Large intestine (tissue), 3 donors: ENCODE measurements at regions not wholly inside any gene's neighbourhood (a gene's known extent, or its start where the extent isn't known, plus 50 kb on each side); places are given as distances from the start of the nearest gene placed in this dataset.

Experiments used
- DNase-seq, 2 donors: peaks; one replicate each; pipeline versions ENCODE4 v3.0.0 to v3.0.0-alpha.2; 2013
- H3K27ac ChIP-seq: one replicate; pipeline ENCODE4 v1.5.1; 2013; ENCODE audit warnings: low read length
- H3K27me3 ChIP-seq: 2 replicates; pipeline ENCODE4 v1.6.1; 2013; ENCODE audit warnings: low read length; ENCODE audit not compliant: control insufficient read depth, insufficient read depth
- H3K36me3 ChIP-seq: 2 replicates; pipeline ENCODE4 v1.6.1; 2013; ENCODE audit warnings: low read length; ENCODE audit not compliant: control insufficient read depth, insufficient read depth
- H3K4me1 ChIP-seq: one replicate; pipeline ENCODE4 v1.6.1; 2013; ENCODE audit warnings: low read length; ENCODE audit not compliant: control insufficient read depth, insufficient read depth
- H3K4me3 ChIP-seq: one replicate; pipeline ENCODE4 v1.5.1; 2013; ENCODE audit warnings: low read length
- H3K9me3 ChIP-seq: one replicate; pipeline ENCODE4 v1.6.1; 2013; ENCODE audit warnings: mild to moderate bottlenecking, low read depth, low read length, moderate library complexity; ENCODE audit not compliant: control insufficient read depth
- WGBS: methylation state at CpG from one replicate; pipeline ENCODE4 v1.1.5; 2013; ENCODE audit warnings: low lambda C conversion rate; ENCODE audit not compliant: insufficient coverage; 5-methylcytosine and 5-hydroxymethylcytosine counted together

- Histone ChIP-seq H3K4me3 (no peak overlapping the region), H3K4me1 (no peaks in the 10 kb centered on the region), H3K27ac (no peak overlapping the region), H3K27me3 (no peaks in the 10 kb centered on the region), H3K36me3 (no peaks in the 10 kb centered on the region), H3K9me3 (no peaks in the 10 kb centered on the region)
- no peak for DNase-seq
- no CpG with 5 or more reads among the region's 1 CpG for WGBS
Observed at GRCh38 chr6:71194724-71195123, 93.9 kb upstream of the OGFRL1 start.

DNA sequence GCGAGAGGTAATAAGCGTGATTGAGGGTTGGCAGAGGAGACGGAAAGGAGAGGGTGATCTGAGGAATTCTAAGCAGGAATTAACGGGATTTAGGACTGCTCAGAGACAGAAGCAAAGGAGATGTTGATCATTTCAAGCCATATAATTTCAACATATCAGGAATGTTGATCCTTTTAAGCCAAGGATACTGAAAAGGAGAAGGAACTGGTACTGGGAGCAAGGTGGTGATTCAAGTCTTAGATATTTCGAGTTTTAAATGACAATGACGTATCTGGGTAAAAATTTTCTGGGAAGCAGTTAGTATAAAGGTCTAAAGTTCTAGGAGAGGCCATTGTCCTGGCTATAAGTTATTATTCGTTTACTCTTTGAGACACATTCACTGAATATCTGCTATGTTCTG lies 91.3 kb upstream of the OGFRL1 start:
- Histone ChIP-seq H3K4me3 (no peak overlapping the region), H3K4me1 (no peaks in the 10 kb centered on the region), H3K27me3 (no peaks in the 10 kb centered on the region), H3K36me3 (no peaks in the 10 kb centered on the region), H3K27ac (no peak overlapping the region), H3K9me3 (no peaks in the 10 kb centered on the region)
- WGBS, result 100% methylated on average over 2 of the region's 7 CpGs
- DNase-seq, result no peak

DNA sequence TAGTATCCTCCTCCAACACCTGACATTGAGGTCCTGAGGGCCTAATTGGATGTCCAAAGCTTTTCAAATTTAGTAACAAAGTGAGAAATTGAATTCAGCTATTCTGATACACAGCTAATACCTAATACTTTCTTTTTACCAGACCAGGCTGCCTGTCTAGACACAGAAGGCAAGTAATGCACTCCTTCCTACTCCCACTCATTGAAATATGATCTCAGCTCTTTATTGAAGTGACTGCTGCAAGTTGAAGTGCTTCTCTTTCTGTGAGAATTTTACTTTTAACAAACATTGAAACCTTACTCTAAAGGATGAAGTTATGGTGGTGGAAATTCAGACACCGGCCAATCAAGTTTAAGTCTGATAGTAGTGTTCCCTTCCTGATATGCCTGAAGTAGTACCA lies 90.8 kb upstream of the OGFRL1 start:
- Histone ChIP-seq H3K4me3 (no peak overlapping the region), H3K27ac (no peak overlapping the region), H3K9me3 (no peaks in the 10 kb centered on the region), H3K27me3 (no peaks in the 10 kb centered on the region), H3K4me1 (no peaks in the 10 kb centered on the region), H3K36me3 (no peaks in the 10 kb centered on the region)
- no peak for DNase-seq
- no CpG with 5 or more reads among the region's 1 CpG for WGBS

DNA sequence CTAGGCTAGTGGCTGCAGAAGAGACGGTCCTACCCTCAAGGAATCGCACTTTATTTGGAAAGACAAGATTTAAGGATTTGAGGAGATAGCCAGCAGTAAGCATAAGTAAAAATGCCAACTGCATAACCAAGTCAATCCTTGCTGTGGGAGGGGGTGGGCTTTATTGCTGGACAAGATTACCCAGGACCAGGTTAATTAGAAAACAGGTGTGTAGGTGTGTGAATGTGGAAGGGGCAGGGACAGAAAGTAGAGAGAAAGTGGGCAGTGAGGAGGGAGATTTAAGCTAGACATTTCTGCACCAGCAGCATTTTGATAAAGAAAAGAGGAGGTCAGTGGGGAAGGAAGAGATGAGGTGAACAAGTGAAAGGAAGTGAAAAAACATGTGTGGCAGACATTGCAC lies 89.7 kb upstream of the OGFRL1 start:
- Histone ChIP-seq H3K4me1 (no peaks in the 10 kb centered on the region), H3K27me3 (no peaks in the 10 kb centered on the region), H3K36me3 (no peaks in the 10 kb centered on the region), H3K4me3 (no peak overlapping the region), H3K9me3 (no peaks in the 10 kb centered on the region), H3K27ac (no peak overlapping the region)
- WGBS, result 100% methylated on average over 2 of the region's 2 CpGs
- DNase-seq, result no peak

DNA sequence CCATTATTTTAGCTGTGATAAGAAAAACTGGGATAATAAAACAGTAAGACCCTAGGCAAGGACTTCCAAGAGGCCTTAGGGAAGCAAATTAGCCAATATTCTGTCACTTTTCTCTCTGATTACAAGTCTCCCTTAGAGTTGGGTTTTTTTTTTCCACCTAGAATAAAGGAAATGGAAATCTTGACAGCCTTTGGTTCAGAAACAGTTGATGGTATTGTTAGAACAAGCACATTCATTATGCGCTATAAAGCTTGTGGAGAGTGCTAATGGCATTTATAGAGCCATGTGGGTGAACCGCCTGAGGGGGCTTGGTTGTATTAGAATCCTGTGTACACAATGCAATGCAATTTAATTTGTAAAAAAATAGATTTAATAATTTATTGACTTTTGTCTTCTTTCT lies 88.9 kb upstream of the OGFRL1 start:
- 82% methylated on average over 2 of the region's 2 CpGs for WGBS
- Histone ChIP-seq H3K36me3 (no peaks in the 10 kb centered on the region), H3K4me1 (no peaks in the 10 kb centered on the region)

GRCh38 chr6:71203206-71203605 lies 85.4 kb upstream of the OGFRL1 start:
- no peaks in the 10 kb centered on the region for H3K9me3 ChIP-seq
- WGBS, result no CpG with 5 or more reads among the region's 2 CpGs
- no peaks in the 10 kb centered on the region for H3K4me1 ChIP-seq
- H3K4me3 ChIP-seq, result no peak overlapping the region
- H3K36me3 ChIP-seq, result no peaks in the 10 kb centered on the region
- H3K27me3 ChIP-seq, result no peaks in the 10 kb centered on the region
- H3K27ac ChIP-seq, result no peak overlapping the region
- no peak for DNase-seq

More for the DNA sequence above, 88.9 kb upstream of the OGFRL1 start:
- H3K27ac ChIP-seq, result no peak overlapping the region
- no peaks in the 10 kb centered on the region for H3K27me3 ChIP-seq
- no peak for DNase-seq
- H3K9me3 ChIP-seq, result no peaks in the 10 kb centered on the region
- no peak overlapping the region for H3K4me3 ChIP-seq

DNA sequence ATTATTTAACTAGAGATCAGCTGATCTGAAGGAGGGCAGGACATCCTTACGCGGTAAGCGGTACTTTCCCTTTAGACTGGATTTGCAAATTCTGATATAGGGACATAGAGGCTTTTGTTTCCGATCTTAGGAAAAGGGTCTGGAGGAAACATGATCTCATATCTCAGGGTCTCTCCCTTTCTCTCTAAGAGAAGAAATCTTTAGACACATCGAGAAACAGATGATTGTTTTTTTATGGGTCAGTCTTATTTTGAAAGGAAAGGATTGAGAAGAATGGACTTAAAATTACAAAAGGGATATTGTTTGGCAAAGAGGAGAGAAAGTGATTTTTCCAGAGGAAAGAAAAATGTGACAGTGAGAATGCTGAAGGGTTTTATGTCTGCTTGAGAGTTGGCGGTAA lies 83.9 kb upstream of the OGFRL1 start:
- no peak overlapping the region for H3K27ac ChIP-seq
- 100% methylated on average over 1 of the region's 6 CpGs for WGBS
- DNase-seq, result no peak
- H3K4me3 ChIP-seq, result no peak overlapping the region
- no peaks in the 10 kb centered on the region for H3K4me1 ChIP-seq
- H3K36me3 ChIP-seq, result no peaks in the 10 kb centered on the region
- no peaks in the 10 kb centered on the region for H3K27me3 ChIP-seq
- H3K9me3 ChIP-seq, result no peaks in the 10 kb centered on the region

GRCh38 chr6:71205336-71205956 lies 83.2 kb upstream of the OGFRL1 start:
- 100% methylated on average over 2 of the region's 3 CpGs for WGBS

DNA sequence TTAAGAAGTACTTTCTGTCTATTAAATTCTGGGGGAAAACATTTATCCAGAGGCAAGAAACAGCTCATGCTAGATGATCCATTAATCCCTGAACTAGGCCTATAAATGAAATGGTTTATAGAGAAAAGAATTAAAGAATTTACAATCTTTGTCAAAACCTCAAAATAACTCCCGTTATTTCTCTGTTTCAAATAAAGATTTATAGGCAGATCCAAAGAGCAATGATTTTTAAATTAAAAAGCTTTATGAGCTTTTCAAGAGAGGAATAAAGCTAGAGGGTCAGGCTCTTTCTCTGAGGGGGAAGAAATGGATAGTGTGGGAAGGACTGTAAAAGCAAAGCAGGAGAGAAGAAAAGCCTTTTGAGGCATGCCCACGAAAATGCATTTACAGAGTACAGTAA lies 82.5 kb upstream of the OGFRL1 start:
- Histone ChIP-seq H3K36me3 (no peaks in the 10 kb centered on the region), H3K4me1 (no peaks in the 10 kb centered on the region), H3K27me3 (no peaks in the 10 kb centered on the region), H3K4me3 (no peak overlapping the region), H3K9me3 (no peaks in the 10 kb centered on the region), H3K27ac (no peak overlapping the region)
- DNase-seq, result no peak
- WGBS, result 71% methylated on average over 2 of the region's 2 CpGs

More at GRCh38 chr6:71205336-71205956, 83.2 kb upstream of the OGFRL1 start:
- no peaks in the 10 kb centered on the region for H3K36me3 ChIP-seq
- no peaks in the 10 kb centered on the region for H3K9me3 ChIP-seq
- no peak overlapping the region for H3K4me3 ChIP-seq
- no peaks in the 10 kb centered on the region for H3K4me1 ChIP-seq
- DNase-seq, result no peak
- H3K27ac ChIP-seq, result no peak overlapping the region
- H3K27me3 ChIP-seq, result no peaks in the 10 kb centered on the region

DNA sequence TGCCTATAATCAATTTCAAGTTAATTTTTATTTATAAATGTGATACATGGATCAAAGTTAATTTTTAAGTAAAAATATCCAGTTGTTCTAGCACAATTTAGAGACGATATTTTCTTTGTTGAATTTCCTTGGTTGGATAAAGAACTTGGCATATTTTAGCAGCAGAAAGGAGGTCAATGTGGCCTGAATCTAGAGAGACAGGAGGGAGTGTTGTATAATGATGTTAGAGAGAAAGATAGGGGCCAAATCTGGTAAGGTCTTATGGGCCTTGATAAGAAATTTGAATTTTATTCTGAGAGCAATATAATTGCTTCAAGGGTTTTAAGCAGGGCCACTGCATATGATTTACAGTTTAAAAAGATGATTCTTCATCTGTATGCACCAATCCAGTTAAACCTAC lies 79.4 kb upstream of the OGFRL1 start:
- no peak for DNase-seq
- Histone ChIP-seq H3K36me3 (no peaks in the 10 kb centered on the region), H3K9me3 (no peaks in the 10 kb centered on the region), H3K27me3 (no peaks in the 10 kb centered on the region), H3K4me1 (no peaks in the 10 kb centered on the region), H3K27ac (no peak overlapping the region), H3K4me3 (no peak overlapping the region)
- WGBS, result no CpG with 5 or more reads among the region's 1 CpG

DNA sequence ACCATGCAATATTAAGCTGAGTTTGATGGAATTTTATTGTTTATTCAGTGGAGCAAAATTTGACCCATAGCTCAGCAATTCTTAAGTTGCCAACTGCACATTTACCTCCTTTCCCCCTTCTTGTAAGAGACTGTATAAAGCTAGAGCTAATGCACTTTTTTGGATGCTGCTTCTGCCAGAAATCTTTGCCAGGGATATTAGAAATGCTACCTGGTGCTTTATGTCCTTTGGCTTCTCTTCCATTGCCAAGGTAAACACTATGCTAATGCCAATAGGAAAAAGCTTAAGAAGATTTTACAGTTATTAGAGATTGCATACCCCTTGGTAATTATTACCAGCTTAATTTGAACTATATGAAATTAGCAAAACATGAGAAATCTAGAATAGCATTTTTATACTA lies 79.0 kb upstream of the OGFRL1 start:
- Histone ChIP-seq H3K27ac (no peak overlapping the region), H3K4me3 (no peak overlapping the region), H3K27me3 (no peaks in the 10 kb centered on the region), H3K36me3 (no peaks in the 10 kb centered on the region), H3K4me1 (no peaks in the 10 kb centered on the region), H3K9me3 (no peaks in the 10 kb centered on the region)
- no peak for DNase-seq
